GM19043 (cell line): ENCODE measurements at regions not wholly inside any gene's neighbourhood (a gene's known extent, or its start where the extent isn't known, plus 50 kb on each side); places are given as distances from the start of the nearest gene placed in this dataset.

ENCODE experiments used
- ATAC-seq: cut with Tn5 transposase; IDR thresholded peaks from one replicate; pipeline ENCODE4 v1.9.1; 2021; ENCODE audit warnings: low read depth; ENCODE audit not compliant: unreplicated experiment

- ATAC-seq, result no peak
Measured at GRCh38 chr10:71064413-71065118, 147.8 kb upstream of the UNC5B start.

- ATAC-seq, result no peak
Measured at GRCh38 chr10:71065659-71066058, 146.7 kb upstream of the UNC5B start.

GRCh38 chr10:71066600-71066999 lies 145.8 kb upstream of the UNC5B start:
- ATAC-seq, result no peak

- no peak for ATAC-seq
Measured at GRCh38 chr10:71067098-71067740, 145.2 kb upstream of the UNC5B start.

- no peak for ATAC-seq
Measured at GRCh38 chr10:71068861-71069271, 143.5 kb upstream of the UNC5B start.

GRCh38 chr10:71069909-71070666 lies 142.3 kb upstream of the UNC5B start:
- no peak for ATAC-seq

- no peak for ATAC-seq
Measured at GRCh38 chr10:71070741-71071140, 141.6 kb upstream of the UNC5B start.

- ATAC-seq, result no peak
Measured at GRCh38 chr10:71072131-71072822, 140.1 kb upstream of the UNC5B start.

- no peak for ATAC-seq
Measured at GRCh38 chr10:71072823-71073210, 139.6 kb upstream of the UNC5B start.

GRCh38 chr10:71073451-71074175 lies 138.8 kb upstream of the UNC5B start:
- ATAC-seq, result no peak

- ATAC-seq, result no peak
Measured at GRCh38 chr10:71074176-71074755, 138.1 kb upstream of the UNC5B start.

GRCh38 chr10:71075086-71075758 lies 137.1 kb upstream of the UNC5B start:
- no peak for ATAC-seq

GRCh38 chr10:71075759-71076472 lies 136.5 kb upstream of the UNC5B start:
- ATAC-seq, result no peak

- ATAC-seq, result no peak
Measured at GRCh38 chr10:71076473-71077142, 135.8 kb upstream of the UNC5B start.

GRCh38 chr10:71077143-71077581 lies 135.2 kb upstream of the UNC5B start:
- no peak for ATAC-seq

- no peak for ATAC-seq
Measured at GRCh38 chr10:71077796-71078453, 134.4 kb upstream of the UNC5B start.

- ATAC-seq, result no peak
Measured at GRCh38 chr10:71078454-71079145, 133.8 kb upstream of the UNC5B start.
